Erythroblast (primary cell): ENCODE measurements at regions not wholly inside any gene's neighbourhood (a gene's known extent, or its start where the extent isn't known, plus 50 kb on each side); places are given as distances from the start of the nearest gene placed in this dataset.

Experiments used
- GATA1 ChIP-seq: IDR thresholded peaks from 2 replicates; pipeline ENCODE4 v1.6.1; 2011; ENCODE audit warnings: low read depth, mild to moderate bottlenecking, control low read depth, low read length, moderate library complexity
- POLR2A ChIP-seq: IDR thresholded peaks from 2 replicates; pipeline ENCODE4 v1.6.1; 2011; ENCODE audit warnings: mild to moderate bottlenecking, low read length

- TF ChIP-seq POLR2A, result no peak
- no peak for TF ChIP-seq GATA1
Observed at GRCh38 chr12:116368196-116369194, 91.0 kb upstream of the MED13L start.
